C4-2B (cell line): ENCODE measurements at regions not wholly inside any gene's neighbourhood (a gene's known extent, or its start where the extent isn't known, plus 50 kb on each side); places are given as distances from the start of the nearest gene placed in this dataset.
"Not testable (repeated sequence)": the region's sequence is repeated elsewhere in the genome, so short reads cannot be mapped to it uniquely, and the experiment has no call there.

Experiments used
- H3K27ac ChIP-seq: fragments of 450-650 bp; 2 replicates; pipeline ENCODE4 v1.5.1; 2017
- CTCF ChIP-seq: fragments of 450-650 bp; conservative IDR thresholded peaks from 2 replicates; pipeline ENCODE4 v1.5.1; 2017; ENCODE audit warnings: mild to moderate bottlenecking
- ZFX ChIP-seq: fragments of 450-650 bp; IDR thresholded peaks from 2 replicates; pipeline ENCODE4 v1.6.1; 2017

DNA sequence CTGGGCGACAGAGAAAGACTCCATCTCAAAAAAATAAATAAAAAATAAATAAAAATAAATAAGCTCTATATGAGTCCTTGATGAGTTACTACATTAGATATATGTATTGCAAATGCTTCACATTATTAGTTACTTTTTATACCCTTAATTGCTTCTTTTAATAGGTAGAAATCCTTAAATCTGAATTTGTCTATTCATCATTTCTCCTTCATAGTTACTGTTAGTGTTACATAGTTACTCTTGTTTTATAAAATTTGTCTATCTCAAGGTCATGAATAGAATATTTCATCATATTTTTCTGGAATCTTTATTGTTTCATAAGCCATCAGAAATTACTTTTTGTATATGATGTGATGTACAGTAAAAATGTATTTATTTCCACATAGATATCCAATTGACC is 1624.8 kb upstream of the FLRT2 start:
- no peak overlapping the region for H3K27ac ChIP-seq
- TF ChIP-seq CTCF (no peak), ZFX (no peak)

DNA sequence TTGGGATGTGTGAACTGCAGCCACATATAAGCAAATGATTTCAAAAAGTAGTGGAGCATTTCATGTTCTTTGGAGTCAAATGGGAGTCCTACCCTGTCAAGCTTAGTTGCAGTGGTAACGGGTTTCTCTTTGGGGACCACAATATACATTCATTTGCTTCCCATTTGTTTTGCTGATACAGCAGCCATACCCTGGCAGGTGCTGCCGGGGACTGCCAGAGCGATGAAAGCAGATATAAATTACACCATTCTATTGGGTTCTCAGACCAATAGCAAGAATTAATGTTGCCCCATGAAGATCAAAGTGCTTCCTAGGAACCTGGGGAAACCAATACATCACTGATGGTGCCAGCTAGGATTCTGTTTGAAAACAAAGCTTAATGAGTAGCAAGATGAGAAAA is 1621.5 kb upstream of the FLRT2 start:
- H3K27ac ChIP-seq: no peak overlapping the region
- TF ChIP-seq ZFX (no peak), CTCF (no peak)

DNA sequence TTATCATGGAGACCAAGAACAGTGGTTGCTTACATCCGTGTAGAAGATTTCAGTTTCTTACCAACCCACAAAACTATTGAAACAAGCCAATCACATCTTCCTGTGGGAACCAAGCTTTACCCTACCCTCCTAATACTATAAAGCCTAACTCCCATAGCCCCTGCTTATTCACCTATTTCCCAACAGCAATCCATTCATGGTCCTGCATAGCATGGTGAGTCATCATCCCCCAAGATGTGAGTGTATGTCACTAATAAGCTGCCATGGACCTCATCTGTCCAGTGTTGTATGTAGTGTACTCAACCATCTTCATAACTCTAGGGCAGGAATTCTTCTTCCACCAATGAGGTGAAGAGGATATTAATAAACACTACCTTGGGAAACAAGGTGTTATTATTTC is 1620.4 kb upstream of the FLRT2 start:
- no peak overlapping the region for H3K27ac ChIP-seq
- TF ChIP-seq ZFX (no peak), CTCF (no peak)

DNA sequence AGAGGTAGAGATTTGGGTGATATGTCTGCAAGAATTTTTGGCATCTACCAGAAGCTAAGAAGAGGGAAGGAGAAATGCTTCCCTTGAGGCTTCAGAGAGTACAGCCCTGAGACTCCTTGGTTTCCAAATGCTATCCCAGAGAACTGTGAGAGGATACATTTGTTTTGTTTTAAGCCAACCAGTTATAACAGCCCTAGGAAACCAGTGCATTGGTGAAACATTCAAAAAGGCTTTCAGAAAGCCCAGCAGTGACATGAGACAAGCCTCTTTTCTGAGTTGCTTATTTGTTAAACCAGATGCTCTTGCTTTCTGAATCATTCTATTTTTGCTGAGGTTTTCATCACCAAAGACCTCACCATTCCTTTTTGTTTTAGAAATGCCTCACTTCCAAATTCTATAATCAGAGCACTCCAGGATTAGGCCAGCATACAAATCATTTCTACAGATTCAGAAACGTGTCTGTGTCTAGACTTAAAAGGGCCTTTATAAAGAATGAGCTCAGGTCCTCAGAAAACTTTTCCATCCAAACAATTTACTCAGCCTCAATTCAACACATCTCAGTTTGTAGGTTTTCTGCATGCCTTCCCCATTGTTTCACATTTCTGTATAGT is 1617.8 kb upstream of the FLRT2 start:
- TF ChIP-seq CTCF: no peak
- no peak for TF ChIP-seq ZFX

DNA sequence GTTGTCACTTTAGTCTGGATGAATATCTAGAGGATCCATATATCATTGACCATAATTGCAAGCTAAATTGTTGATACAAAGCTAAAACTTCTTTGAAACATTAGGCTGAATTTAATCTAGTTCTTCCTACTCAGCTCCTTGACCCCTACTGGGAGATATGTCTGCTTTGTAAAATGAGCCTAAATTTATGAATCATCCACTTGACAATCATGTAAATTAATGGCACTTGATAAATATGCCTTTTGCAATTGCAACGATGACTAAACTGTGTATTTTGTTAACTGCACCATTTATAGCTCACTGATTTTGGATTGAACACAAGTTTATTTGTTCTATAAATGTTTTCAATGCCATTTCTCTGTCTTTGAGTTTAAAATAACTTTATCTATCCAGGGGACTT is 1616.5 kb upstream of the FLRT2 start:
- H3K27ac ChIP-seq: no peak overlapping the region
- TF ChIP-seq CTCF: no peak
- TF ChIP-seq ZFX: no peak

More for the DNA sequence above, 1617.8 kb upstream of the FLRT2 start:
- no peak overlapping the region for H3K27ac ChIP-seq

DNA sequence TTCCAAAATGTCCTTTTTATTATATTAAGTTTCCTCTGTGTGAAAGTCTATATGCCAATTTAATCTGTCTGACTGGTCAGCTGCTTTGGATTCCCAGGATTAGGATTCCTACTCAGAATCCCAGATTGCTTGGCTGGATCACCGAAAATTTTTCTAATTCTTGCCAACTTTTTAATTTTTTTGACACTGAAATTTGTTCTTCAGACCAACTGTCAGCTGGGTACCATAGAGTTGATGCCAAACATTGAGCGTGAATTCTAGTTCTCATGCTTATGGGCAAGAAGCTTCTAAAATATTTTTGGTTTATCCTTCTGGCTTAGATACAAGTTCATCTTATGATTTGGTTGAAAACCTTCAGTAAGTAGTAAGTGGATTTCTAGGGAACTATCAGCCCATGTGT is 1611.4 kb upstream of the FLRT2 start:
- H3K27ac ChIP-seq: no peak overlapping the region
- TF ChIP-seq CTCF (no peak), ZFX (no peak)

GRCh38 chr14:83919675-83920074 is 1610.3 kb upstream of the FLRT2 start:
- H3K27ac ChIP-seq: not testable (repeated sequence)

DNA sequence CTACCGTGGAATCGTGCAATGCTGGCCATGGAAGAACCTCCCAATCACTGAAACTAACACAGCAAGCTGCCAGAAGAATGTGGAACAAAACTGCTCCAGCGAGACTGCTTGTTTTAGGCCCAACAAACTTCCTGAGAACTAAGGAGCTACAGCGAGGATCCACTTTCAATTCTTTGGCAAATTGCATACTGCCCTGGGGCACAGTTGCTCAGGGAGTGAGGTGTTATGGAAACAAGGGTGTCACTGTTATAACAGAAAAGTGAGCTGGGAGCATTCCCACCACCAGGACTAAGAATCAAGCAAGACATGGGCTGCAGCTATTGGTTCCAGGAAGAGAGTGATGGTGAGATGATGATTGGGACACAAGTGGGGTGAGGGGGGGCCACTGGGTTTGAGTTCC is 1606.1 kb upstream of the FLRT2 start:
- no peak overlapping the region for H3K27ac ChIP-seq

More for the DNA sequence above, 1606.1 kb upstream of the FLRT2 start:
- TF ChIP-seq CTCF (no peak), ZFX (no peak)
